Osteocyte (in vitro differentiated cells): ENCODE measurements at regions not wholly inside any gene's neighbourhood (a gene's known extent, or its start where the extent isn't known, plus 50 kb on each side); places are given as distances from the start of the nearest gene placed in this dataset.

ENCODE experiments used
- DNase-seq: peaks from one replicate; pipeline ENCODE4 v3.0.0; 2021; ENCODE audit warnings: mixed read lengths; ENCODE audit not compliant: unreplicated experiment; ENCODE audit errors: extremely low spot score
- H3K27ac Mint-ChIP-seq: one replicate; pipeline ENCODE4 v1.8.0; 2021; ENCODE audit warnings: mild to moderate bottlenecking, mixed read lengths; ENCODE audit not compliant: unreplicated experiment
- H3K27me3 Mint-ChIP-seq: one replicate; pipeline ENCODE4 v1.8.0; 2021; ENCODE audit warnings: mixed read lengths; ENCODE audit not compliant: unreplicated experiment
- H3K36me3 Mint-ChIP-seq: one replicate; pipeline ENCODE4 v1.8.0; 2021; ENCODE audit warnings: mixed read lengths; ENCODE audit not compliant: unreplicated experiment
- H3K4me1 Mint-ChIP-seq: one replicate; pipeline ENCODE4 v1.8.0; 2021; ENCODE audit warnings: mixed read lengths; ENCODE audit not compliant: unreplicated experiment
- H3K4me3 Mint-ChIP-seq: one replicate; pipeline ENCODE4 v1.8.0; 2021; ENCODE audit warnings: mild to moderate bottlenecking, moderate library complexity, mixed read lengths; ENCODE audit not compliant: unreplicated experiment
- H3K9me3 Mint-ChIP-seq: one replicate; pipeline ENCODE4 v1.8.0; 2021; ENCODE audit warnings: mixed read lengths; ENCODE audit not compliant: unreplicated experiment
- TF ChIP-seq, protein P1 (sequence below): fragments of 200-600 bp; sonication (generic); IDR thresholded peaks from 2 replicates; pipeline ENCODE4 v1.5.0; 2021; ENCODE audit warnings: antibody characterized with exemption, mild to moderate bottlenecking, moderate library complexity

DNA sequence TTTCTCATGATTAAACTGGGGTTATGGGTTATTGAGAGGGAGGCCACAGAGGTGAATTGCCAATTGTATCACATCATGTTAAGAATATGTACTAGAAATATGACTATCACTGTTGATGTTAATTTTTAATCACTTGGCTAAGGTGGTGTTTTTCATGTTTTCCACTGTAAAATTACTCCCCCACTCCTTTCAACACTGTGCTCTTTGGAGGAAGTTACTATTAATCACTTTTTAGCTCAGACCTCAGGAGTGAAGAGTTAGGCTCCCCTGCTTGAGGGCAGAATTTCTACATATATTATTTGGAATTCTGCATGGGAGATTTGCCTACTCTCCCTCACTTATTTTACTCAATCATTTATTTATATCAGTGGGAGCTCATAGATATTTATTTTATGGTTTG is 76.0 kb upstream of the OSR1 start:
- TF ChIP-seq, protein P1, sequence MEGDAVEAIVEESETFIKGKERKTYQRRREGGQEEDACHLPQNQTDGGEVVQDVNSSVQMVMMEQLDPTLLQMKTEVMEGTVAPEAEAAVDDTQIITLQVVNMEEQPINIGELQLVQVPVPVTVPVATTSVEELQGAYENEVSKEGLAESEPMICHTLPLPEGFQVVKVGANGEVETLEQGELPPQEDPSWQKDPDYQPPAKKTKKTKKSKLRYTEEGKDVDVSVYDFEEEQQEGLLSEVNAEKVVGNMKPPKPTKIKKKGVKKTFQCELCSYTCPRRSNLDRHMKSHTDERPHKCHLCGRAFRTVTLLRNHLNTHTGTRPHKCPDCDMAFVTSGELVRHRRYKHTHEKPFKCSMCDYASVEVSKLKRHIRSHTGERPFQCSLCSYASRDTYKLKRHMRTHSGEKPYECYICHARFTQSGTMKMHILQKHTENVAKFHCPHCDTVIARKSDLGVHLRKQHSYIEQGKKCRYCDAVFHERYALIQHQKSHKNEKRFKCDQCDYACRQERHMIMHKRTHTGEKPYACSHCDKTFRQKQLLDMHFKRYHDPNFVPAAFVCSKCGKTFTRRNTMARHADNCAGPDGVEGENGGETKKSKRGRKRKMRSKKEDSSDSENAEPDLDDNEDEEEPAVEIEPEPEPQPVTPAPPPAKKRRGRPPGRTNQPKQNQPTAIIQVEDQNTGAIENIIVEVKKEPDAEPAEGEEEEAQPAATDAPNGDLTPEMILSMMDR, result no peak
- Mint-ChIP-seq H3K4me3 (no peak overlapping the region), H3K36me3 (no peaks in the 10 kb centered on the region), H3K27ac (no peak overlapping the region), H3K9me3 (no peaks in the 10 kb centered on the region), H3K4me1 (no peaks in the 10 kb centered on the region), H3K27me3 (peaks cover 25% of the 10 kb centered on the region)
- DNase-seq, result no peak

GRCh38 chr2:19426941-19427340 is 68.5 kb upstream of the OSR1 start:
- peaks cover 3% of the 10 kb centered on the region for H3K36me3 Mint-ChIP-seq
- TF ChIP-seq, protein P1, result no peak
- DNase-seq, result no peak
- no peak overlapping the region for H3K4me3 Mint-ChIP-seq
- no peaks in the 10 kb centered on the region for H3K9me3 Mint-ChIP-seq
- no peak overlapping the region for H3K27ac Mint-ChIP-seq
- H3K27me3 Mint-ChIP-seq, result peaks cover 9% of the 10 kb centered on the region
- peaks cover 10% of the 10 kb centered on the region for H3K4me1 Mint-ChIP-seq

- Mint-ChIP-seq H3K27ac (no peak overlapping the region), H3K27me3 (peaks cover 14% of the 10 kb centered on the region), H3K9me3 (no peaks in the 10 kb centered on the region), H3K36me3 (peaks cover 3% of the 10 kb centered on the region), H3K4me3 (no peak overlapping the region), H3K4me1 (peaks cover 10% of the 10 kb centered on the region)
- DNase-seq, result no peak
- TF ChIP-seq, protein P1, result no peak
These were observed 67.7 kb upstream of the OSR1 start for GRCh38 chr2:19426144-19426543.

GRCh38 chr2:19425419-19425818 is 67.0 kb upstream of the OSR1 start:
- peaks cover 3% of the 10 kb centered on the region for H3K36me3 Mint-ChIP-seq
- TF ChIP-seq, protein P1, result no peak
- H3K4me1 Mint-ChIP-seq, result peaks cover 10% of the 10 kb centered on the region
- no peaks in the 10 kb centered on the region for H3K9me3 Mint-ChIP-seq
- H3K27me3 Mint-ChIP-seq, result peaks cover 18% of the 10 kb centered on the region
- no peak overlapping the region for H3K4me3 Mint-ChIP-seq
- H3K27ac Mint-ChIP-seq, result no peak overlapping the region
- no peak for DNase-seq

DNA sequence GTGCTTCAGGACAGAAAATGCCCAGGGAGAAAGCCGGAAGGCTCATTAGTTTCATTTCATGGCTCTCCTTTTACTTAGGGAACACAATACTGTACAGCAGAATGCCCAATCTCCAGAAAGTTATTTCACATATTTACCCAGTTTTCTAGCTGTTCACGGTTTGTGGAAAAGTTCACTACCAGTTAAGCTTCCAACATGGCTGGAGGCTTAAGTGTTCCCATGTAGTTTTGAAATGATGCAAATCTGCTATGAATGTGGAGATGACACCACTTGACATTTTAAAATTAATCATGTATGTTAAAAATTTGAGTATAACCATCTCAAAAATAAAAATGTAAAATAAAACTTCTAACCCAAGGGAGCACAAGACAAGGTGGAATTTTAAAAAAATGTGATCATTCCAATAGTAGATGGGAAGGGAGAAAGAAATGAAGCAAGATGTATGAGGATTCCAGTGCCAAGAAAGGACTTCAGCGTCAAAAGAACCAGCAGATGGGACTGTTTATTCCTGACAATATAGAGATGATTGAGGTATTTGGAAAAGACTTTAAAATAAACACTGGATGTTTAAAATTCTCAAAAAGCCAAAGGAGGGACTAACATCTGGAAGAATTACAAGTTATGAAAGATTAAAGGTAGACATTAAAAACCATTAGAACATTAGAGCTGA is 60.9 kb upstream of the OSR1 start:
- no peak for DNase-seq
- Mint-ChIP-seq H3K27me3 (peaks cover 25% of the 10 kb centered on the region), H3K9me3 (peaks cover 3% of the 10 kb centered on the region), H3K27ac (no peak overlapping the region), H3K36me3 (peaks cover 5% of the 10 kb centered on the region), H3K4me3 (no peak overlapping the region), H3K4me1 (no peaks in the 10 kb centered on the region)
- TF ChIP-seq, protein P1, result no peak
